A172 (cell line): ENCODE measurements at regions not wholly inside any gene's neighbourhood (a gene's known extent, or its start where the extent isn't known, plus 50 kb on each side); places are given as distances from the start of the nearest gene placed in this dataset.

Source experiments
- DNase-seq: peaks from one replicate; pipeline ENCODE4 v3.0.0-alpha.2; 2015; ENCODE audit warnings: low spot score

GRCh38 chr2:66691031-66691965 is 256.4 kb downstream of the MEIS1 start:
- peak; percentile 48 for DNase-seq

- no peak for DNase-seq
These were observed 257.7 kb downstream of the MEIS1 start for GRCh38 chr2:66692521-66693054.

GRCh38 chr2:66693076-66693965 is 258.4 kb downstream of the MEIS1 start:
- no peak for DNase-seq

GRCh38 chr2:66694087-66694860 is 259.3 kb downstream of the MEIS1 start:
- no peak for DNase-seq

GRCh38 chr2:66695226-66695735 is 260.4 kb downstream of the MEIS1 start:
- DNase-seq, result no peak

GRCh38 chr2:66696374-66696773 is 261.4 kb downstream of the MEIS1 start:
- peak; percentile 35 for DNase-seq

- DNase-seq, result no peak
These were observed 262.0 kb downstream of the MEIS1 start for GRCh38 chr2:66696886-66697285.

- DNase-seq, result no peak
These were observed 262.4 kb downstream of the MEIS1 start for GRCh38 chr2:66697366-66697765.

- no peak for DNase-seq
These were observed 263.2 kb downstream of the MEIS1 start for GRCh38 chr2:66698091-66698490.

GRCh38 chr2:66698576-66699239 is 263.8 kb downstream of the MEIS1 start:
- DNase-seq, result no peak

- DNase-seq, result no peak
These were observed 264.5 kb downstream of the MEIS1 start for GRCh38 chr2:66699416-66699792.

- DNase-seq, result no peak
These were observed 265.1 kb downstream of the MEIS1 start for GRCh38 chr2:66699793-66700676.

- DNase-seq, result no peak
These were observed 265.7 kb downstream of the MEIS1 start for GRCh38 chr2:66700677-66701066.

- DNase-seq, result no peak
These were observed 266.3 kb downstream of the MEIS1 start for GRCh38 chr2:66701251-66701650.

- DNase-seq, result no peak
These were observed 266.7 kb downstream of the MEIS1 start for GRCh38 chr2:66701656-66702055.

GRCh38 chr2:66702301-66702700 is 267.4 kb downstream of the MEIS1 start:
- no peak for DNase-seq

GRCh38 chr2:66704786-66705185 is 269.9 kb downstream of the MEIS1 start:
- no peak for DNase-seq

GRCh38 chr2:66714610-66715009 is 279.7 kb downstream of the MEIS1 start:
- no peak for DNase-seq

- DNase-seq, result no peak
These were observed 282.4 kb downstream of the MEIS1 start for GRCh38 chr2:66717218-66717905.
